AG08395 (cell line): ENCODE measurements at regions not wholly inside any gene's neighbourhood (a gene's known extent, or its start where the extent isn't known, plus 50 kb on each side); places are given as distances from the start of the nearest gene placed in this dataset.
"Not testable (repeated sequence)": the region's sequence is repeated elsewhere in the genome, so short reads cannot be mapped to it uniquely, and the experiment has no call there.

Experiments used
- DNase-seq: peaks from one replicate; pipeline ENCODE4 v3.0.0; 2012; ENCODE audit warnings: mixed read lengths, low spot score

GRCh38 chr18:28504066-28504465 is 327.1 kb upstream of the CDH2 start:
- no peak for DNase-seq

GRCh38 chr18:28494151-28494550 is 317.2 kb upstream of the CDH2 start:
- DNase-seq: no peak

- no peak for DNase-seq
These were observed 309.0 kb upstream of the CDH2 start for GRCh38 chr18:28485918-28486317.

GRCh38 chr18:28485210-28485801 is 308.4 kb upstream of the CDH2 start:
- no peak for DNase-seq

GRCh38 chr18:28478531-28478930 is 301.6 kb upstream of the CDH2 start:
- DNase-seq: no peak

GRCh38 chr18:28476302-28476701 is 299.4 kb upstream of the CDH2 start:
- DNase-seq: no peak

- DNase-seq: no peak
These were observed 293.0 kb upstream of the CDH2 start for GRCh38 chr18:28469946-28470345.

GRCh38 chr18:28468901-28469300 is 292.0 kb upstream of the CDH2 start:
- no peak for DNase-seq

GRCh38 chr18:28466204-28466603 is 289.3 kb upstream of the CDH2 start:
- DNase-seq: no peak

- no peak for DNase-seq
These were observed 282.7 kb upstream of the CDH2 start for GRCh38 chr18:28459587-28459986.

GRCh38 chr18:28458751-28459150 is 281.8 kb upstream of the CDH2 start:
- DNase-seq: no peak

- DNase-seq: no peak
These were observed 280.9 kb upstream of the CDH2 start for GRCh38 chr18:28457784-28458183.

- DNase-seq: no peak
These were observed 279.0 kb upstream of the CDH2 start for GRCh38 chr18:28455971-28456370.

GRCh38 chr18:28439870-28440269 is 262.9 kb upstream of the CDH2 start:
- no peak for DNase-seq

GRCh38 chr18:28438381-28438780 is 261.5 kb upstream of the CDH2 start:
- DNase-seq: no peak

- no peak for DNase-seq
These were observed 255.4 kb upstream of the CDH2 start for GRCh38 chr18:28432339-28432738.

GRCh38 chr18:28425886-28426285 is 249.0 kb upstream of the CDH2 start:
- no peak for DNase-seq

- no peak for DNase-seq
These were observed 245.6 kb upstream of the CDH2 start for GRCh38 chr18:28422577-28422976.

- DNase-seq: not testable (repeated sequence)
These were observed 245.0 kb upstream of the CDH2 start for GRCh38 chr18:28421950-28422349.

- DNase-seq: no peak
These were observed 235.6 kb upstream of the CDH2 start for GRCh38 chr18:28412521-28412920.

GRCh38 chr18:28411806-28412205 is 234.9 kb upstream of the CDH2 start:
- peak; percentile 18 for DNase-seq

- DNase-seq: no peak
These were observed 232.9 kb upstream of the CDH2 start for GRCh38 chr18:28409811-28410210.

GRCh38 chr18:28408528-28408927 is 231.6 kb upstream of the CDH2 start:
- DNase-seq: no peak

- no peak for DNase-seq
These were observed 230.8 kb upstream of the CDH2 start for GRCh38 chr18:28407681-28408080.

- DNase-seq: no peak
These were observed 229.6 kb upstream of the CDH2 start for GRCh38 chr18:28406533-28406932.
